GM23248 (cell line): ENCODE measurements at regions not wholly inside any gene's neighbourhood (a gene's known extent, or its start where the extent isn't known, plus 50 kb on each side); places are given as distances from the start of the nearest gene placed in this dataset.

Experiments used
- EZH2 ChIP-seq: fragments of 200-600 bp; sonication (generic); IDR thresholded peaks from 2 replicates; pipeline ENCODE4 v1.6.1; 2018; ENCODE audit warnings: antibody characterized with exemption, mild to moderate bottlenecking; ENCODE audit not compliant: insufficient read depth, poor library complexity, severe bottlenecking
- EZH2phosphoT487 ChIP-seq: fragments of 200-600 bp; sonication (generic); IDR thresholded peaks from 2 replicates; pipeline ENCODE4 v1.6.1; 2018; ENCODE audit warnings: antibody characterized with exemption, moderate library complexity, mild to moderate bottlenecking, low read depth; ENCODE audit not compliant: insufficient read depth

DNA sequence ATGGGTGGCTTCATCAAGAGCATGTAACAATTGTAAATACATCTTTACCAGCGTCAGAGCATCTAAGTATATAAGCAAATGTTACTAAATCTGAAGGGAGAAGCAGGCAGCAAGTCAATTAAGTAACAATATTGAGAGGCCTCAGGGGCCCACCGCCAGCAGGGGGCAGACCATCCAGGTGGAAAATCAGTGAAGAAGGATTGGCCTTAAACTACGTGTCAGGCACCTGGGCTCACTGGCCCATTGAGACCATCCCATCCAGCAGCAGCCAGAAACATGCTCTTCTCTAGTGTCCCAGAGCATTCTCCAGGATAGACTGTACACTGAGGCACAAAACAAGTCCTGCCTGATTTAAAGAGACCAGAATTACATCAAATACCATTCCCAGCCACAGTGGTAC lies 96.2 kb upstream of the SNTG2 start:
- TF ChIP-seq EZH2 (no peak), EZH2phosphoT487 (no peak)
